ENCODE measurements at regions not wholly inside any gene's neighbourhood (a gene's known extent, or its start where the extent isn't known, plus 50 kb on each side); places are given as distances from the start of the nearest gene placed in this dataset.

DNA sequence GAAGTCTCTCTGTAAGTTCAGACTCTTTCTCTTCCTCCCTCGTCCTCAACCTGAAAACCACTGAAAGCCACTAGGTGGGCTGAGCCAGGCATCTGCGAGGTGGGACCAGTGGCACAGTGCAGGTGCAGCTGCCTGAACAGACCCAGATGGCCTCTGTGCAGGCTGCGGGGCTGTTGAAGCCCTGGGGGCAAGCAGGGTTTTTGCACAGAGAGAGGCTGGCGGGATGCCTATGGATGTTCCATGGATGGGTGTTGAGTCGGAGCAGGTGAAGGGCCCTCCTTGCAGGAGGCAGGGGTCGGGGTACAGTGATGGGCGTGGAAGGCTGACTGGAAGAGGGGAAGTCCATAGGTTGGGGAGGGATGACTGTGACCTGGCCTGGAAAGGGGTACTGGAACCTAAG is 350.2 kb upstream of the FAT1 start:
- H3K27me3 ChIP-seq (ENCODE audit: control insufficient read depth, extremely low read depth, insufficient read depth, low read length): no peaks in the 10 kb centered on the region
- no peak for FAIRE-seq
- no peak overlapping the region for H3K4me3 ChIP-seq (ENCODE audit: control insufficient read depth in 2 of 3, extremely low read depth in 1 of 3, insufficient read depth in 2 of 3, low read depth in 1 of 3, low read length in 3 of 3)
- no peak overlapping the region for H2AFZ ChIP-seq (ENCODE audit: control insufficient read depth, low read length)
- no peaks in the 10 kb centered on the region for H3K36me3 ChIP-seq (ENCODE audit: control insufficient read depth in 2 of 2, extremely low read depth in 1 of 2, insufficient read depth in 2 of 2, low read length in 2 of 2)
- no peak for TF ChIP-seq EZH2 (IDR thresholded peaks at IDR 0.05; ENCODE audit: low read length)
- TF ChIP-seq, protein P1, sequence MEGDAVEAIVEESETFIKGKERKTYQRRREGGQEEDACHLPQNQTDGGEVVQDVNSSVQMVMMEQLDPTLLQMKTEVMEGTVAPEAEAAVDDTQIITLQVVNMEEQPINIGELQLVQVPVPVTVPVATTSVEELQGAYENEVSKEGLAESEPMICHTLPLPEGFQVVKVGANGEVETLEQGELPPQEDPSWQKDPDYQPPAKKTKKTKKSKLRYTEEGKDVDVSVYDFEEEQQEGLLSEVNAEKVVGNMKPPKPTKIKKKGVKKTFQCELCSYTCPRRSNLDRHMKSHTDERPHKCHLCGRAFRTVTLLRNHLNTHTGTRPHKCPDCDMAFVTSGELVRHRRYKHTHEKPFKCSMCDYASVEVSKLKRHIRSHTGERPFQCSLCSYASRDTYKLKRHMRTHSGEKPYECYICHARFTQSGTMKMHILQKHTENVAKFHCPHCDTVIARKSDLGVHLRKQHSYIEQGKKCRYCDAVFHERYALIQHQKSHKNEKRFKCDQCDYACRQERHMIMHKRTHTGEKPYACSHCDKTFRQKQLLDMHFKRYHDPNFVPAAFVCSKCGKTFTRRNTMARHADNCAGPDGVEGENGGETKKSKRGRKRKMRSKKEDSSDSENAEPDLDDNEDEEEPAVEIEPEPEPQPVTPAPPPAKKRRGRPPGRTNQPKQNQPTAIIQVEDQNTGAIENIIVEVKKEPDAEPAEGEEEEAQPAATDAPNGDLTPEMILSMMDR (optimal IDR thresholded peaks at IDR 0.05 in 1 of 3, IDR thresholded peaks at IDR 0.05 in 1 of 3, conservative IDR thresholded peaks at IDR 0.05 in 1 of 3; ENCODE audit: extremely low read depth in 1 of 3, insufficient read depth in 2 of 3, low read length in 3 of 3): no peak
- no peak overlapping the region for H3K9ac ChIP-seq (ENCODE audit: control insufficient read depth, extremely low read depth, insufficient read depth, low read length)
- no peak for DNase-seq (ENCODE audit: low read depth, low spot score)
- no peak overlapping the region for H3K4me2 ChIP-seq (ENCODE audit: control insufficient read depth, extremely low read depth, insufficient read depth, low read depth, low read length)
- no peaks in the 10 kb centered on the region for H3K9me3 ChIP-seq (ENCODE audit: control insufficient read depth, low read depth, low read length)
- no peaks in the 10 kb centered on the region for H3K4me1 ChIP-seq (ENCODE audit: control insufficient read depth, extremely low read depth, insufficient read depth, low read length)
- dilution Hi-C loops (cut with MboI; ENCODE audit: extremely low pct_ligation_motif_present, low sequenced_read_pairs): no loop called here
- H4K20me1 ChIP-seq (ENCODE audit: control insufficient read depth, extremely low read depth, insufficient read depth, low read length): no peaks in the 10 kb centered on the region
- H3K79me2 ChIP-seq (ENCODE audit: control insufficient read depth, insufficient read depth, low read length): no peaks in the 10 kb centered on the region
- H3K9me1 ChIP-seq (ENCODE audit: control insufficient read depth, extremely low read depth, insufficient read depth, low read length): no peaks in the 10 kb centered on the region
- H3K27ac ChIP-seq (ENCODE audit: control insufficient read depth, insufficient read depth, low read length): no peak overlapping the region

DNA sequence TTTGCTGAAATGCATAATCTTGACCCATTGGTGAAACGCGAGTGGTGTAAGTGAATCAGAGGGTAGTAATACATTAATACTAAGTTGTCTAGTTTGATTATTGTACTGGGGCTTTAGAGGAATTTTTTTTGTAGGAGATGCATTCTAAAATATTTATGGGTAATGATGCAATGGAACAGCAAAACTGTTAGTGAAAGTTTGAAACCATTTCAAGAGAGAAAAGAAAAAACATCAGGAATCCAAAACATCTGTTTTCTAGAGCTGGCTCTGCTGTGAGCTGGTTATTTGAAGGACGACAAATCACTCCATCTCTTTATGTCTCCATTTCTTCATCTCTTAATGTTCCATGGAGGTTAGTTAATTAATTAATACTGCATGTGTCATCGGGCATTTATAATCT is 351.9 kb upstream of the FAT1 start:
- Histone ChIP-seq H3K9ac (ENCODE audit: control insufficient read depth, extremely low read depth, insufficient read depth, low read length) (no peak overlapping the region), H3K9me3 (ENCODE audit: control insufficient read depth, low read depth, low read length) (no peaks in the 10 kb centered on the region), H2AFZ (ENCODE audit: control insufficient read depth, low read length) (no peak overlapping the region), H4K20me1 (ENCODE audit: control insufficient read depth, extremely low read depth, insufficient read depth, low read length) (no peaks in the 10 kb centered on the region), H3K4me1 (ENCODE audit: control insufficient read depth, extremely low read depth, insufficient read depth, low read length) (no peaks in the 10 kb centered on the region), H3K27me3 (ENCODE audit: control insufficient read depth, extremely low read depth, insufficient read depth, low read length) (no peaks in the 10 kb centered on the region), H3K9me1 (ENCODE audit: control insufficient read depth, extremely low read depth, insufficient read depth, low read length) (no peaks in the 10 kb centered on the region), H3K4me2 (ENCODE audit: control insufficient read depth, extremely low read depth, insufficient read depth, low read depth, low read length) (no peak overlapping the region), H3K4me3 (ENCODE audit: control insufficient read depth in 2 of 3, extremely low read depth in 1 of 3, insufficient read depth in 2 of 3, low read depth in 1 of 3, low read length in 3 of 3) (no peak overlapping the region), H3K27ac (ENCODE audit: control insufficient read depth, insufficient read depth, low read length) (no peak overlapping the region), H3K79me2 (ENCODE audit: control insufficient read depth, insufficient read depth, low read length) (no peaks in the 10 kb centered on the region), H3K36me3 (ENCODE audit: control insufficient read depth in 2 of 2, extremely low read depth in 1 of 2, insufficient read depth in 2 of 2, low read length in 2 of 2) (no peaks in the 10 kb centered on the region)
- DNase-seq (ENCODE audit: low read depth, low spot score) (no peak), FAIRE-seq (no peak)
- dilution Hi-C loops (cut with MboI; ENCODE audit: extremely low pct_ligation_motif_present, low sequenced_read_pairs): no loop called here
- TF ChIP-seq, protein P1 (optimal IDR thresholded peaks at IDR 0.05 in 1 of 3, IDR thresholded peaks at IDR 0.05 in 1 of 3, conservative IDR thresholded peaks at IDR 0.05 in 1 of 3; ENCODE audit: extremely low read depth in 1 of 3, insufficient read depth in 2 of 3, low read length in 3 of 3): no peak
- TF ChIP-seq EZH2 (IDR thresholded peaks at IDR 0.05; ENCODE audit: low read length): no peak
